ENCODE measurements at regions not wholly inside any gene's neighbourhood (a gene's known extent, or its start where the extent isn't known, plus 50 kb on each side); places are given as distances from the start of the nearest gene placed in this dataset.
"Not testable (repeated sequence)": the region's sequence is repeated elsewhere in the genome, so short reads cannot be mapped to it uniquely, and the experiment has no call there.

DNA sequence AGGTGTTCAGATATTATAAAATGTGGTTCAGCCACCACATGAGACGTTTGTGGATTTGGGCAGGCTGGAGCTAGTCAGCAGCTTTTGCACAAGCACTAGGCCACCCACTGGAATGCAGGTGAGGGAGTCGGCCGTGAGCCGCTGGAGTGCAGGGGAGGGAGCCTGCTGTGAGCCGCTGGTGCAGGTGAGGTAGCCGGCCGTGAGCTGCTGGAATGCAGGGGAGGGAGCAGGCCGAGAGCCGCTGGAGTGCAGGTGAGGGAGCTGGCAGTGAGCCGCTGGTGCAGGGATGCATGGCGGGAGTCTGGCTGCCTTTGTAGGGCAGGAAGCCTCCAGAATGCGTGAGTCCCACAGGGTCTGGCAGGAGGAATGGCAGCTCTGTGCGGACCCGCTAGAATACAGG, 1907.6 kb upstream of the DEFB115 start:
- Histone ChIP-seq H3K9me3 (ENCODE audit: control insufficient read depth in 2 of 3, insufficient read depth in 1 of 3, low read length in 3 of 3) (no peaks in the 10 kb centered on the region), H3K27me3 (ENCODE audit: control insufficient read depth, insufficient read depth, low read length) (no peaks in the 10 kb centered on the region), H3K9ac (ENCODE audit: low read length in 3 of 3) (no peak overlapping the region), H3K27ac (ENCODE audit: low read depth in 2 of 2, low read length in 2 of 2) (no peak overlapping the region), H3K4me3 (ENCODE audit: low read length in 3 of 3) (no peak overlapping the region), H3K4me1 (ENCODE audit: control insufficient read depth in 2 of 3, insufficient read depth in 2 of 3, low read depth in 1 of 3, low read length in 3 of 3) (no peaks in the 10 kb centered on the region), H3K36me3 (ENCODE audit: control insufficient read depth in 2 of 3, insufficient read depth in 3 of 3, low read length in 3 of 3) (no peaks in the 10 kb centered on the region)
- FAIRE-seq (no peak), DNase-seq (no peak)
- TF ChIP-seq, protein P1, sequence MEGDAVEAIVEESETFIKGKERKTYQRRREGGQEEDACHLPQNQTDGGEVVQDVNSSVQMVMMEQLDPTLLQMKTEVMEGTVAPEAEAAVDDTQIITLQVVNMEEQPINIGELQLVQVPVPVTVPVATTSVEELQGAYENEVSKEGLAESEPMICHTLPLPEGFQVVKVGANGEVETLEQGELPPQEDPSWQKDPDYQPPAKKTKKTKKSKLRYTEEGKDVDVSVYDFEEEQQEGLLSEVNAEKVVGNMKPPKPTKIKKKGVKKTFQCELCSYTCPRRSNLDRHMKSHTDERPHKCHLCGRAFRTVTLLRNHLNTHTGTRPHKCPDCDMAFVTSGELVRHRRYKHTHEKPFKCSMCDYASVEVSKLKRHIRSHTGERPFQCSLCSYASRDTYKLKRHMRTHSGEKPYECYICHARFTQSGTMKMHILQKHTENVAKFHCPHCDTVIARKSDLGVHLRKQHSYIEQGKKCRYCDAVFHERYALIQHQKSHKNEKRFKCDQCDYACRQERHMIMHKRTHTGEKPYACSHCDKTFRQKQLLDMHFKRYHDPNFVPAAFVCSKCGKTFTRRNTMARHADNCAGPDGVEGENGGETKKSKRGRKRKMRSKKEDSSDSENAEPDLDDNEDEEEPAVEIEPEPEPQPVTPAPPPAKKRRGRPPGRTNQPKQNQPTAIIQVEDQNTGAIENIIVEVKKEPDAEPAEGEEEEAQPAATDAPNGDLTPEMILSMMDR (IDR thresholded peaks at IDR 0.05; ENCODE audit: borderline replicate concordance, extremely low read depth, insufficient read depth) = no peak
- intact Hi-C loops (cut with DNase I) = no loop called here

DNA sequence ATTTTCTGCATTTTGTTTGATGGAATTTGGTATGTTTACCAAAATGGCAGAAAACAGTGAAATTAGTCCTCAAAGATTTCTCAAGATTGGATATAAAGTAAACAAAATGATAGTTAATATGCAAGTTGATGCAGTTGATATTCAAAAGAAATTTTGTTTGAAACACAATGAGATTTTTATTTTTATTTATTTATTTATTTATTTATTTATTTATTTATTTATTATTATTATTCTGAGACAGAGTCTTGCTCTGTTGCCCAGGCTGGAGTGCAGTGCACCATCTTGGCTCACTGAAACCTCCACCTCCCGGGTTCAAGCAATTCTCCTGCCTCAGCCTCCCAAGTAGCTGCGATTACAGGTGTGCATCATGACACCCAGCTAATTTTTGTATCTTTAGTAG, 1881.5 kb upstream of the DEFB115 start:
- H3K27me3 ChIP-seq (ENCODE audit: control insufficient read depth, insufficient read depth, low read length); H3K4me1 ChIP-seq (ENCODE audit: control insufficient read depth in 2 of 3, insufficient read depth in 2 of 3, low read depth in 1 of 3, low read length in 3 of 3); H3K36me3 ChIP-seq (ENCODE audit: control insufficient read depth in 2 of 3, insufficient read depth in 3 of 3, low read length in 3 of 3); H3K27ac ChIP-seq (ENCODE audit: low read depth in 2 of 2, low read length in 2 of 2); H3K9me3 ChIP-seq (ENCODE audit: control insufficient read depth in 2 of 3, insufficient read depth in 1 of 3, low read length in 3 of 3); H3K4me3 ChIP-seq (ENCODE audit: low read length in 3 of 3); H3K9ac ChIP-seq (ENCODE audit: low read length in 3 of 3); FAIRE-seq; intact Hi-C loops (cut with DNase I); DNase-seq: not testable (repeated sequence)

DNA sequence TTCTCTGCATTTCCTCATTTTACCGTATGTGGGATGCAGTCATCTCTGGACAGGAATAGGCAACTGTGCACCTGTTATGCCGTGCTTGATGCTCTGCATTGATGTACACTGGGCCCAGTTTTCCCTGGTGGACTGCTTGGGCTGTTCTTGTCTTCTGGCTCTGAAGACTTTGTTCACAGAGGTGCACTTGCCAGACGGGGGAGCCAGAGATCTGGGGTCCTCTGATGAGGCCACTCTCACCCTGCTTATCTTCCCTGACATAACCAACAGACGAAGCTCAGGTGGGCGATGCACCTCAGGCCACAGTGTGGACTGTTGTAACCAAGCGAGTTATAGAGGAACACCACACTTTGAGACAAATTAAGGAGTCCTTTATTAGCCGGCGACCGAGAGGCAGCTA, 1864.6 kb upstream of the DEFB115 start:
- H3K4me3 ChIP-seq (ENCODE audit: low read length in 3 of 3); H3K4me1 ChIP-seq (ENCODE audit: control insufficient read depth in 2 of 3, insufficient read depth in 2 of 3, low read depth in 1 of 3, low read length in 3 of 3); H3K9ac ChIP-seq (ENCODE audit: low read length in 3 of 3); intact Hi-C loops (cut with DNase I); FAIRE-seq; DNase-seq; H3K9me3 ChIP-seq (ENCODE audit: control insufficient read depth in 2 of 3, insufficient read depth in 1 of 3, low read length in 3 of 3); H3K27me3 ChIP-seq (ENCODE audit: control insufficient read depth, insufficient read depth, low read length); H3K36me3 ChIP-seq (ENCODE audit: control insufficient read depth in 2 of 3, insufficient read depth in 3 of 3, low read length in 3 of 3); H3K27ac ChIP-seq (ENCODE audit: low read depth in 2 of 2, low read length in 2 of 2): not testable (repeated sequence)

DNA sequence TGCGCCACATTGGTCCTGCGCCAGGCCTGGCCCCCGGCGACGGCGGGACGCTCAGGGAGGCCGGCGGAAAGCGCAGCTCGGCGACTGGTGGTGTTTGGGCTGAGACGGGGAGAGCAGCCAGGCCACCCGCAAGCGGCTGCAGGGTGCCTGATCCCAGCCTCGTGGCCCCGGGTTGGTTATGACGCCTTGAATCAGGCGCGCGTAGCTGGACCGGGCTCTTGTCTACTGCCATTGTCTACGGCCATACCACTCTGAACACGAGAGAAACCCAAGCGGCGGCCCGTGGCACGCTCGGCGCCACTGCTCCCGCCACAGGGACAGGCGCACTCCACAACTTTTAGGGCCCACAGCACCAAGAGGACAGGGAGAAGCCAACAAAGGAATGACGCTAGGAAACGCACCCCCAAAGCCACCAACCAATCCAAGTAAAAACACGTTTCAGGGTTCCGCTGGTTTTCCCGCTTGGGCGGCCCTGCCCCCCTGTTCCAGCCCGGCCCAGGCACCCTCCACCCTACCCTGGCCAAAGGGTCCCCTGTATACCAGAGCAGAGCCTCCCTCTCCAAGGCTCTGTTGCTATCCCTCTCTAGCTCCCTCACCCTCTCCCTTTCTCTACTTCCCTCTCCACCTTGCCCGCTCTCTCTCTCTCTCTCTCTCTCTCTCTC, 1849.3 kb upstream of the DEFB115 start:
- no peaks in the 10 kb centered on the region for H3K27me3 ChIP-seq (ENCODE audit: control insufficient read depth, insufficient read depth, low read length)
- FAIRE-seq (no peak), DNase-seq (peak in 2 of 5 donors; percentile 9 to 58)

DNA sequence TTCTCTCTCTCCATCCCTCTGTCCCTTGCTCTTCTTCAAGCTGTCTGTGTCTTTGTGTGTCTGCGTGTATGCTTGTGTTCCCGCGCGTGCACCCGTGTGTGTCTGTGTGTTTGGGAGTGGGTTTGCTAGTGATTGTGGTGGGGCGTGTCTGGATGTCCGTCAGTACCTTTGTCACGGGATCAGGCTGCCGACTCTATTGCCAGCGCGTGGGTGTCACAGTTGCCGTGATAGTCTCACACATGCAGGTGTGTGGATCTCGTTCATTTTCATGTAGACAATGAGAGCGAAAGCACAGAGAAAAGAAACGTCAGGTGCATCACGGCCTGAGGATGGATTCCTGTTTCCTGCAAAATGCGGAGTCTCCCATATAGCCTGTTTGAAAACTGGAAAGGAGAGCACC, 1848.8 kb upstream of the DEFB115 start:
- H3K27ac ChIP-seq (ENCODE audit: low read depth in 2 of 2, low read length in 2 of 2); H3K4me1 ChIP-seq (ENCODE audit: control insufficient read depth in 2 of 3, insufficient read depth in 2 of 3, low read depth in 1 of 3, low read length in 3 of 3); H3K9ac ChIP-seq (ENCODE audit: low read length in 3 of 3); H3K4me3 ChIP-seq (ENCODE audit: low read length in 3 of 3); H3K27me3 ChIP-seq (ENCODE audit: control insufficient read depth, insufficient read depth, low read length); H3K36me3 ChIP-seq (ENCODE audit: control insufficient read depth in 2 of 3, insufficient read depth in 3 of 3, low read length in 3 of 3); intact Hi-C loops (cut with DNase I); FAIRE-seq; H3K9me3 ChIP-seq (ENCODE audit: control insufficient read depth in 2 of 3, insufficient read depth in 1 of 3, low read length in 3 of 3): not testable (repeated sequence)
- DNase-seq = peak in 1 of 5 donors; percentile 39

More for the DNA sequence above, 1849.3 kb upstream of the DEFB115 start:
- Histone ChIP-seq H3K36me3 (ENCODE audit: control insufficient read depth in 2 of 3, insufficient read depth in 3 of 3, low read length in 3 of 3) (no peaks in the 10 kb centered on the region), H3K27ac (ENCODE audit: low read depth in 2 of 2, low read length in 2 of 2) (no peak overlapping the region), H3K4me3 (ENCODE audit: low read length in 3 of 3) (no peak overlapping the region), H3K4me1 (ENCODE audit: control insufficient read depth in 2 of 3, insufficient read depth in 2 of 3, low read depth in 1 of 3, low read length in 3 of 3) (no peaks in the 10 kb centered on the region), H3K9me3 (ENCODE audit: control insufficient read depth in 2 of 3, insufficient read depth in 1 of 3, low read length in 3 of 3) (peaks cover 0 to 4% (median 1%) of the 10 kb centered on the region in 3 donors), H3K9ac (ENCODE audit: low read length in 3 of 3) (no peak overlapping the region)
- intact Hi-C loops (cut with DNase I) = no loop called here
- TF ChIP-seq, protein P1 (IDR thresholded peaks at IDR 0.05; ENCODE audit: borderline replicate concordance, extremely low read depth, insufficient read depth) = no peak

DNA sequence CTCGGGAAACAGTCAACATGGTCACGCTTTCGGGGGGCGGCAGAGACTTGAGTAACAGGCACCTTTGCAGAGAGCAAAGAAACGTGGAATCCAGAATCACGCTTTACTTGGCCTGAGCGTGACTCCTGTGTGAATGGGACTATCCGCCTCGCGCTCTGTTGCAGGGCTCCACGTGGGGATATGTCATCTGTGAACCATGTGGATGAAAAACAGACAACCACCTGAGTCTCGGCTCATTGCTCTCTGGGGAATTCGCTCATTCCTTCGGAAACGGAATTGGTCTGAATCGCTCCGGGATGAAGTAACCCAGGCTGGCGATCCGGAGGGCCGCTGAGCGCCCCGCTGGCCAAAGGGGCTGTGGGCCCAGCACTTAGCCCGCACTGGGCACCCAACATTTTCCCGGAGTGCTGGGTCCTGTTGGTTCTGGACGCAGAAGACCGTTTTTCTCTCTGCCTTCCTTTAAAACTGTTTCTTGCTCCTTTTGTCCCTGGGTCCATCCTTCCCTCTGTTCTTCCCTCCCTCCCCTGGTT, 1848.2 kb upstream of the DEFB115 start:
- H3K9me3 ChIP-seq (ENCODE audit: control insufficient read depth in 2 of 3, insufficient read depth in 1 of 3, low read length in 3 of 3); H3K4me3 ChIP-seq (ENCODE audit: low read length in 3 of 3); H3K9ac ChIP-seq (ENCODE audit: low read length in 3 of 3); intact Hi-C loops (cut with DNase I); H3K27me3 ChIP-seq (ENCODE audit: control insufficient read depth, insufficient read depth, low read length); H3K27ac ChIP-seq (ENCODE audit: low read depth in 2 of 2, low read length in 2 of 2); FAIRE-seq; H3K36me3 ChIP-seq (ENCODE audit: control insufficient read depth in 2 of 3, insufficient read depth in 3 of 3, low read length in 3 of 3); H3K4me1 ChIP-seq (ENCODE audit: control insufficient read depth in 2 of 3, insufficient read depth in 2 of 3, low read depth in 1 of 3, low read length in 3 of 3): not testable (repeated sequence)
- DNase-seq = peak in 3 of 5 donors; percentile 12 to 40 (median 13)

Data from kidney (tissue), 13 donors.